HepG2 (cell line): ENCODE measurements at regions not wholly inside any gene's neighbourhood (a gene's known extent, or its start where the extent isn't known, plus 50 kb on each side); places are given as distances from the start of the nearest gene placed in this dataset.

Experiments used
- CTCF ChIP-seq: sonication (generic); formaldehyde crosslinking; IDR thresholded peaks from 2 replicates; pipeline ENCODE4 v1.5.0; 2020; ENCODE audit warnings: mild to moderate bottlenecking, missing genetic modification reagents, moderate library complexity
- ERF ChIP-seq: IDR thresholded peaks from 2 replicates; pipeline ENCODE4 v1.6.1; 2018; ENCODE audit warnings: missing biosample characterization, missing genetic modification reagents
- HINFP ChIP-seq: sonication (generic); formaldehyde crosslinking; IDR thresholded peaks from 2 replicates; pipeline ENCODE4 v1.4.0; 2020; ENCODE audit warnings: low read depth, mild to moderate bottlenecking, missing genetic modification reagents
- RBAK ChIP-seq: sonication (generic); formaldehyde crosslinking; IDR thresholded peaks from 2 replicates; pipeline ENCODE4 v1.5.1; 2020; ENCODE audit warnings: mild to moderate bottlenecking, missing genetic modification reagents
- SKIL ChIP-seq: sonication (generic); formaldehyde crosslinking; IDR thresholded peaks from 2 replicates; pipeline ENCODE4 v1.8.0; 2022; ENCODE audit warnings: missing genetic modification reagents, mild to moderate bottlenecking, moderate library complexity, borderline replicate concordance
- STAG1 ChIP-seq: sonication (generic); formaldehyde crosslinking; IDR thresholded peaks from 2 replicates; pipeline ENCODE4 v1.4.0; 2020; ENCODE audit warnings: missing genetic modification reagents
- TEAD3 ChIP-seq: optimal IDR thresholded peaks from 2 replicates; pipeline ENCODE3; 2016; ENCODE audit warnings: borderline replicate concordance
- TGIF2 ChIP-seq: IDR thresholded peaks from 2 replicates; pipeline ENCODE4 v1.6.1; 2016; ENCODE audit warnings: control low read depth, missing compliant biosample characterization
- XRCC5 ChIP-seq: fragments of 200-400 bp; formaldehyde crosslinking; optimal IDR thresholded peaks from 2 replicates; pipeline ENCODE3; 2017; ENCODE audit warnings: mild to moderate bottlenecking, low read length
- ZHX2 ChIP-seq, 2 experiments: sonication (generic) in 1 of 2; formaldehyde crosslinking in 1 of 2; IDR thresholded peaks; 2 replicates each; pipeline versions ENCODE4 v1.6.1 to v1.9.0; 2014 to 2022; ENCODE audit warnings: antibody characterized with exemption in 1 of 2, borderline replicate concordance in 1 of 2, inconsistent platforms in 1 of 2, low read depth in 1 of 2, missing genetic modification reagents in 1 of 2
- ZNF263 ChIP-seq: sonication (generic); formaldehyde crosslinking; IDR thresholded peaks from 2 replicates; pipeline ENCODE4 v1.4.0; 2020; ENCODE audit warnings: missing genetic modification reagents
- ZNF282 ChIP-seq: fragments of 450-650 bp; IDR thresholded peaks from 2 replicates; pipeline ENCODE4 v1.6.1; 2018; ENCODE audit not compliant: partially characterized antibody
- ZNF567 ChIP-seq: sonication (generic); formaldehyde crosslinking; IDR thresholded peaks from 2 replicates; pipeline ENCODE4 v1.8.1; 2023; ENCODE audit warnings: mild to moderate bottlenecking, missing genetic modification reagents, borderline replicate concordance
- ZNF644 ChIP-seq: IDR thresholded peaks from 2 replicates; pipeline ENCODE4 v1.6.1; 2016; ENCODE audit warnings: low read depth
- ZNF768 ChIP-seq: sonication (generic); formaldehyde crosslinking; IDR thresholded peaks from 2 replicates; pipeline ENCODE4 v1.4.0; 2020; ENCODE audit warnings: missing genetic modification reagents
- ZSCAN21 ChIP-seq: sonication (generic); formaldehyde crosslinking; IDR thresholded peaks from 2 replicates; pipeline ENCODE4 v1.8.0; 2022; ENCODE audit warnings: mild to moderate bottlenecking, missing genetic modification reagents, moderate library complexity, borderline replicate concordance

GRCh38 chr2:238573065-238573778 lies 146.5 kb downstream of the ASB1 start (continued):
- TF ChIP-seq TEAD3 (CRISPR knock-in tag) (peak; percentile 34), ZHX2 (IDR thresholded peaks at IDR 0.05; ENCODE audit: low read depth) (no peak), ZHX2 (CRISPR knock-in tag; IDR thresholded peaks at IDR 0.05; ENCODE audit: borderline replicate concordance) (no peak), CTCF (CRISPR knock-in tag) (peak; percentile 88), HINFP (CRISPR knock-in tag) (0 out of 2 replicates have a peak, but pooled peaks have one; percentile 5), TGIF2 (CRISPR knock-in tag) (0 out of 2 replicates have a peak, but pooled peaks have one; percentile 20), XRCC5 (peak; percentile 90), ZNF263 (CRISPR knock-in tag) (0 out of 2 replicates have a peak, but pooled peaks have one; percentile 15), STAG1 (CRISPR knock-in tag) (peak; percentile 75), ZNF567 (CRISPR knock-in tag) (no peak), SKIL (CRISPR knock-in tag) (0 out of 2 replicates have a peak, but pooled peaks have one; percentile 28), ZNF768 (CRISPR knock-in tag) (peak; percentile 18; the same call in 1 of the 2 replicates), ERF (0 out of 2 replicates have a peak, but pooled peaks have one; percentile 21), RBAK (CRISPR knock-in tag) (peak; percentile 95), ZNF282 (no peak), ZNF644 (no peak), ZSCAN21 (0 out of 2 replicates have a peak, but pooled peaks have one; percentile 19)
